WI38 (cell line): ENCODE measurements at regions not wholly inside any gene's neighbourhood (a gene's known extent, or its start where the extent isn't known, plus 50 kb on each side); places are given as distances from the start of the nearest gene placed in this dataset.

Experiments
- H3K4me3 ChIP-seq: 2 replicates; pipeline ENCODE4 v1.5.1; 2011; ENCODE audit warnings: low read depth, mild to moderate bottlenecking, control low read depth, low read length
- CTCF ChIP-seq: IDR thresholded peaks from 2 replicates; pipeline ENCODE4 v1.5.1; 2012; ENCODE audit warnings: low read depth, mild to moderate bottlenecking, control low read depth, low read length

GRCh38 chr5:153116916-153117315 is 373.6 kb upstream of the GRIA1 start:
- no peak for TF ChIP-seq CTCF
- H3K4me3 ChIP-seq = no peak overlapping the region

- H3K4me3 ChIP-seq = no peak overlapping the region
- TF ChIP-seq CTCF = no peak
These were observed 372.5 kb upstream of the GRIA1 start for GRCh38 chr5:153118018-153118417.

- TF ChIP-seq CTCF = no peak
These were observed 368.1 kb upstream of the GRIA1 start for GRCh38 chr5:153122403-153122802.

GRCh38 chr5:153130296-153130695 is 360.2 kb upstream of the GRIA1 start:
- TF ChIP-seq CTCF = no peak
- no peak overlapping the region for H3K4me3 ChIP-seq

More at GRCh38 chr5:153122403-153122802, 368.1 kb upstream of the GRIA1 start:
- H3K4me3 ChIP-seq = no peak overlapping the region

- no peak overlapping the region for H3K4me3 ChIP-seq
These were observed 355.1 kb upstream of the GRIA1 start for GRCh38 chr5:153135411-153135810.

GRCh38 chr5:153136910-153137614 is 353.4 kb upstream of the GRIA1 start:
- no peak overlapping the region for H3K4me3 ChIP-seq
- TF ChIP-seq CTCF = no peak

More at GRCh38 chr5:153135411-153135810, 355.1 kb upstream of the GRIA1 start:
- no peak for TF ChIP-seq CTCF

- no peak for TF ChIP-seq CTCF
- H3K4me3 ChIP-seq = no peak overlapping the region
These were observed 342.4 kb upstream of the GRIA1 start for GRCh38 chr5:153147891-153148623.
